ENCODE measurements at regions not wholly inside any gene's neighbourhood (a gene's known extent, or its start where the extent isn't known, plus 50 kb on each side); places are given as distances from the start of the nearest gene placed in this dataset.

- peaks cover 3% of the 10 kb centered on the region for H3K27me3 ChIP-seq (ENCODE audit: control insufficient read depth, insufficient read depth, low read length)
- no peak overlapping the region for H3K4me3 ChIP-seq (ENCODE audit: low read depth, low read length)
- H3K4me2 ChIP-seq (ENCODE audit: low read length) = no peak overlapping the region
- no peak overlapping the region for H3K27ac ChIP-seq
- H3K9me3 ChIP-seq (ENCODE audit: control insufficient read depth, low read length) = no peaks in the 10 kb centered on the region
- H3K4me1 ChIP-seq = no peaks in the 10 kb centered on the region
- TF ChIP-seq CTCF (IDR thresholded peaks at IDR 0.05) = no peak
- no peak overlapping the region for H2AFZ ChIP-seq
- H3K9ac ChIP-seq = no peak overlapping the region
- no peaks in the 10 kb centered on the region for H3K36me3 ChIP-seq (ENCODE audit: control insufficient read depth, insufficient read depth, low read length)
- no peaks in the 10 kb centered on the region for H3K79me2 ChIP-seq
Observed at GRCh38 chr10:128553755-128554154, 427.5 kb upstream of the MKI67 start.

GRCh38 chr10:128556182-128557110 lies 430.2 kb upstream of the MKI67 start:
- Histone ChIP-seq H3K4me3 (ENCODE audit: low read depth, low read length) (no peak overlapping the region), H3K9ac (no peak overlapping the region), H3K27me3 (ENCODE audit: control insufficient read depth, insufficient read depth, low read length) (peaks cover 3% of the 10 kb centered on the region), H3K4me1 (no peaks in the 10 kb centered on the region), H3K36me3 (ENCODE audit: control insufficient read depth, insufficient read depth, low read length) (no peaks in the 10 kb centered on the region), H3K4me2 (ENCODE audit: low read length) (no peak overlapping the region), H3K27ac (no peak overlapping the region), H3K79me2 (no peaks in the 10 kb centered on the region), H3K9me3 (ENCODE audit: control insufficient read depth, low read length) (no peaks in the 10 kb centered on the region), H2AFZ (no peak overlapping the region)
- TF ChIP-seq CTCF (IDR thresholded peaks at IDR 0.05) = no peak

GRCh38 chr10:128557149-128557710 lies 431.0 kb upstream of the MKI67 start:
- H3K4me1 ChIP-seq = no peaks in the 10 kb centered on the region
- no peak overlapping the region for H3K4me3 ChIP-seq (ENCODE audit: low read depth, low read length)
- no peak overlapping the region for H3K9ac ChIP-seq
- H3K27ac ChIP-seq = no peak overlapping the region
- no peaks in the 10 kb centered on the region for H3K36me3 ChIP-seq (ENCODE audit: control insufficient read depth, insufficient read depth, low read length)
- H3K4me2 ChIP-seq (ENCODE audit: low read length) = no peak overlapping the region
- no peaks in the 10 kb centered on the region for H3K79me2 ChIP-seq
- H3K9me3 ChIP-seq (ENCODE audit: control insufficient read depth, low read length) = no peaks in the 10 kb centered on the region
- peaks cover 3% of the 10 kb centered on the region for H3K27me3 ChIP-seq (ENCODE audit: control insufficient read depth, insufficient read depth, low read length)
- no peak for TF ChIP-seq CTCF (IDR thresholded peaks at IDR 0.05)
- no peak overlapping the region for H2AFZ ChIP-seq

GRCh38 chr10:128560406-128560805 lies 434.2 kb upstream of the MKI67 start:
- TF ChIP-seq CTCF (IDR thresholded peaks at IDR 0.05) = no peak
- no peaks in the 10 kb centered on the region for H3K79me2 ChIP-seq
- no peaks in the 10 kb centered on the region for H3K36me3 ChIP-seq (ENCODE audit: control insufficient read depth, insufficient read depth, low read length)
- H3K9ac ChIP-seq = no peak overlapping the region
- no peaks in the 10 kb centered on the region for H3K4me1 ChIP-seq
- no peak overlapping the region for H3K27ac ChIP-seq
- H3K4me3 ChIP-seq (ENCODE audit: low read depth, low read length) = no peak overlapping the region
- no peaks in the 10 kb centered on the region for H3K27me3 ChIP-seq (ENCODE audit: control insufficient read depth, insufficient read depth, low read length)
- no peak overlapping the region for H3K4me2 ChIP-seq (ENCODE audit: low read length)
- H3K9me3 ChIP-seq (ENCODE audit: control insufficient read depth, low read length) = no peaks in the 10 kb centered on the region
- no peak overlapping the region for H2AFZ ChIP-seq

Data from parathyroid adenoma (tissue), 2 donors.